NCI-H345 (cell line): ENCODE measurements at regions not wholly inside any gene's neighbourhood (a gene's known extent, or its start where the extent isn't known, plus 50 kb on each side); places are given as distances from the start of the nearest gene placed in this dataset.
"Not testable (repeated sequence)": the region's sequence is repeated elsewhere in the genome, so short reads cannot be mapped to it uniquely, and the experiment has no call there.

ENCODE experiments used
- DNase-seq: peaks from one replicate; lab custom pipeline; 2025; lab: John Stamatoyannopoulos, UW

DNA sequence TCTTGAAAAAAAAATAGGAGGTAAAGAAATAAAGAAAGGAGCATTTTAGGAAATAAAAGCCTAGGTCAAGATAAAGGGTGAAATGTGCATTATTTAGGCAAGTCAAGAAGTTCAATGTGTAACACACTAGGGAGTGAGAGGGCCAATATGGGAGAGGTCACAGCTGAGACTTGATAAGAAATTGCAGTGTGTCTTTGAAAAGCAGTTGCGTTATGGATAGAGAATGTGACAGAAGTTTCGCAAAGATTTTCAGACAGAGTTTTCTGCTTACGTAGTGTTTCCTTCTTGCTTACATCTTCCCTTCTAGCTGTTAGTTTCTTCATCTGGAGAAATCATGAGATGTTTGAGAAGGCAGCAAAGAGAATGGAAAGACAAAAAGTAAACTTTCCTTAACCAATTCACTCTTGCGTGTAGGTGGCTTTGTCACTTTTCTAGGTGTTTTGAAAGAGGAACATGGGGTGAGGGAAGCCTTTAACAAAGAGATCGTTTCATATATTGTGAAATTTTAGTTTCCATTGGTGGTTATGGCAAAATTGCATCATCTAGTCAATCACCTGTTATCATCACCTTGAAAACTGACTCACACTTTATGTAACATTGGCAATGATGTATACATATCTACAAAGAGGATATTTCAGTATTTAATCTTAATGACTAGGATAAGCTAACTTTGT is 975.5 kb downstream of the OLFM4 start:
- DNase-seq: no peak

DNA sequence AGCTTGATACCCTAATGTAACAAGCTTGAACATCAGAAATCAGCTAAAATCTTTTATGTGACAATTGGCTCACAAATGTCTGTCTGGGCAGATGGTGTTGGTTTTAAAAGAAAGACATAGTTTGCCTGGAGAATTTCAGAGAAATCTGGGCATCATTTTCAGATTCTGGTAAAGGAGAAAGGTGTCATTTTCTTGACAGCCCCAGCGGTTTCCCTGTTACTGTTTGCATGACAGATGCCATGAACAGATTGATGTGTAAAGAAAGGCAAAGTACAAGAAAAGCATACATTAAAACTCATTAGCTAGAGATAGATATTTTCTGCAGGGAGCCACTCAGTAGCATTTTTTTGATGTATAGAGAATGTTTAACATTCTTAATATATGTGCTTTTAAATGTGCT is 987.9 kb downstream of the OLFM4 start:
- DNase-seq: no peak

DNA sequence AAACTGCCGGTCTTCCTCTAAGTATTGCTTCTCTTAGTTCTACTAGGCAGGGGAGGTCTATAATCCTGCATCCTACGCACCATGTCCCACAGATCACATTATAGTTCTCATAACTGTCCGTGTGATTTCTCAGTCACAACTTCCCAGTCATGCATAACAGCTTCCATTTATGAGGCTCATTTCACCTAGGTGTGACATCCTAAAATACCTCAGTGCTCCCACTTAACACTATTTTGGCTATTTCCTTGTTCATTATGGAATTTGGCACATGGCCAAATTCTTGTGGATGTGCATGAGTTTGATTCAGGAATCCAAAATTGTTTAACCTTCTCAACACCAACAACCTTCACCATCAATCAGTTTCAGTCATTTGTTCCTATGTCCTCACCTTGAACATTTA is 989.9 kb downstream of the OLFM4 start:
- no peak for DNase-seq

DNA sequence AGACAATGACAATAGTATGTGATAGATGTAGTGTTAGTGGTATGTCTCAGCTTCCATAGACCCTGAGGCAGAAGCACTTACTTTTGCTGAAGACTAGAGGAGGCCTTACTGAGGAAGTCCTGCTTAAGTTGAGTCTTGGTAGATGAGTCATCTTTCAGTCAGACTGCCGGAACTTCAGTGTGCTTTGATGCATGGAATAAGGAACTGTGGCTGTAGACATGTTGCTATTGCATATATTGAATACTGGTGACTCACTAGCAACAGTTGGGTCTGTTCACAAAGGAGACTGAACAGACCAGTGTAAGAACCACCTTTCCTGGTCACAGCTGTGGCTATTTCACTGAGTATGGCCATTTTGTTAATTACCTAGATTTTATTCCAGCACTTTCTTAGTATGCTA is 1000.6 kb downstream of the OLFM4 start:
- no peak for DNase-seq

DNA sequence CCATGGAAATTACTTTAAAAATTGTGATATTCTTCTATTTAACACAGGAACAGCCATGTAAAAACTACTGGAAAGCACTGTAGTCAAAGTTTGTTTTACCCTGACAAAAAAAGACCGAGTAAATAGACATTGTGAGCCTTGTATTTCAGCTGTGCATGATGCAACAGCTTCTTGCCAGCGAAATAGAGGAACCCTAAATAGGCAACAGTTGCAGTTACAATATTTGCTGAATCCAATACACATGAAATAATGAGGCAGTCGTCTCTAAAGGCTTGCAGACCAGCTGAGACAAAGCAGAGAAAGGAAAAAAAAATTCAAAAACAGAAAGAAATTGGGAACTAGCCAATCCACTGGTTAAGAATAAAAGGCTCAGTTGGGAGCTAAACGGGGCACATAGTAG is 1001.1 kb downstream of the OLFM4 start:
- no peak for DNase-seq

DNA sequence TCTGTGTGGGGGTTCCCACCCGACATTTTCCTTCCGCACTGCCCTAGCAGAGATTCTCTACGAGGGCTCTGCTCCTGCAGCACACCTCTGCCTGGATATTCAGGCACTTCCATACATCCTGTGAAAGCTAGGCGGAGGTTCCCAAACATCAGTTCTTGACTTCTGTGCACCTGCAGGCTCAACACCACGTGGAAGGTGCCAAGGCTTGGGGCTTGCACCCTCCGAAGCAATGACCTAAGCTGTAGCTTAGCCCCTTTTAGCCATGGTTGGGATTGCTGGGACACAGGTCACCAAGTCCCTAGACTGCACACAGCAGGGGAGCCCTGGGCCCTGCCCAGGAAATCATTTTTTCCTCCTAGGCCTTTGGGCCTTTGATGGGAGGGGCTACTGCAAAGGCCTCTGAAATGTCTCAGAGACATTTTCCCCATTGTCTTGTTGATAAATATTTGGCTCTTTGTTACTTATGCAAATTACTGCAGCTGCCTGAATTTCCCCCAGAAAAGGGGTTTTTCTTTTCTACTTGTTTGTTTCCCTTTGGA is 1004.8 kb downstream of the OLFM4 start:
- DNase-seq: no peak

DNA sequence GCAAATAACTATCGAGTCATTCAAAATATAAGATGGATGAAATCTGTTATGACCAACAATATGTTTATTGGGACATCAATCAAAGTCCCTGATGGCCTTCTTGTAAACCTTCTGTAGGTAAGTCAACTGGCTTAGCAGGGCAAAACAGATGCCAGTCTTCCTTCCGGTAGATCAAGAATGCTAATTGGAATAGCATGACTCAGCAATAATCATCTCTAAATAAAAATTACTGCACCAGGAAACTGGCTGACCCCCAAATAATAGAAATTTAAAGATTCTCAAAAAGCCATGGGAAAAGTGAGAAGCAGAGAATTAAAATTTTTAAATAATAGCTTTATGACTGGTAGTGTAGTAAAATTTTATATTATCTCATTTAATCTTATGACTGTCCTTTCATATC is 1005.4 kb downstream of the OLFM4 start:
- no peak for DNase-seq

DNA sequence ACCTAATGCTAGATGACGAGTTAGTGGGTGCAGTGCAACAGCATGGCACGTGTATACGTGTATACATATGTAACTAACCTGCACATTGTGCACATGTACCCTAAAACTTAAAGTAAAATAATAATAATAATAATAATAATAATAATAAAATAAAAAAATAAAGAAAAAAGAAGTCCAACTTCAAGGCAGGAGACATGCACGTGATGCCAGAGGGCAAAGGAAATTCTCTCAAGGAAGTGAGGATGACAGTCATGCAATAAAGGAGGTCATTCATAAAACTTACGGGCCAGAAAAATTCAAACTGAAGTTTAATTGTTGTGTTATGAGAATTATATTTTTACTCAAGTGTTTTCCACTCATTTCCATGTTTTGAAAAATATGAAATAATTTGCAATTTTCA is 1028.8 kb downstream of the OLFM4 start:
- not testable (repeated sequence) for DNase-seq

DNA sequence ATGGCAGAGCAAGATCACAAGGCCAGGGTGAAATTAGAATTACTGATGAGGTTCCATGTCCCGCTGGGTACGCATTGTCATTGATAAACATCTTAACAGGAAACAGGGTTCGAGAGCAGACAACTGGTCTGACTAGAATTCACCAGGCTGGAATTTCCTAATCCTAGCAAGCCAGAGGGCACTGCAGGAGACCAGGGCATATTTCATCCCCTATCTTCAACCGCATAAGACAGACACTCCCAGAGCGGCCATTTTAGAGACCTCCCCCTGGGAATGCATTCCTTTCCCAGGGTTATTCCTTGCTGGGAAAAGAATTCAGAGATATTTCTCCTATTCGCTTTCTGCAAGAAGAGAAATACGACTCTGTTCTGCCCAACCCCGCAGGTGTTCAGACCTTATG is 1041.3 kb downstream of the OLFM4 start:
- not testable (repeated sequence) for DNase-seq

DNA sequence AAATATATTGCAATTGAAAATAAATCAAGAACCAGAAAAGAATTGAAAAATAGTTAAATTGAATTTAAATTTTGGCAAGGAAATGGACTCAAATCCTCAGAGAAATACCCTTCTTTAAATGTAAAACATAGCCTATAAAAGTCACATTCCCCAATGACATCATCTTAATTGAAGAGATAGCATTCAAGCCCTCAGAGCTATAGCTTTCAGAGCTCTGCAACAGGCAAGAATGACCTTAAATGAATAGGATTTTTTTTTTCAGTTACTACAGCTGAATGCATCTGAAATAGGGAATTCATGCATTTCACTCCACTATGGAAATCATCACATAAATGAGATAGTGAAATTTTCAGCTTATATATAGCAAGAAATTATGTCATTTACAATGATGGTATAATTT is 1049.0 kb downstream of the OLFM4 start:
- no peak for DNase-seq

DNA sequence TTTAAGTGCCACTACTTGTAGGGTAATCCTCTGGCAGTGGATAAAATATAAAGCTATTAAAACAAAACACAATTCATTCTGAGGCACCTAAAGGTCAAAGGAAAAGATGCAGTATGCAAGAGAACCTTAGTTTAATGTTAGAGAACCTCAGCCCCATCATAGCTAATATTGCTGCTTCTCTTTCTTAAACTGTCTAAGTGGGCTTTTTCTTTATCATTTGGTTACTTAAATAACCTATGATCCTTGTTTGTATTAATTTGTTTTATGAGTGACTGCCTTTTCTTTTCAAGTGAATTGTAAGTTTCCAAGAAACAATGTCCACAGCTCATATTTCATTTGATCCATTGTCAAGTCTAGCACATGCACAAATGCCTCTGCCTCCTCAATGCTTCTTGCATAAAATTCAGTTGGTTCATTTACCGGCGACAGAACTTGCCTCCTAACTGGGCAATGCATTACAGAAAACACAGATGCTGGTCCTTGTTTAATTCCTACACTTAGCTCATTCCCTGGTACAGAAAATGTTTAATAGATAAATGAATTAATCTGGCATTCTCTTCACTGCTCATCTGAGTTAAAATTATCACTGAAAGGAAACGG is 1049.8 kb downstream of the OLFM4 start:
- DNase-seq: no peak

DNA sequence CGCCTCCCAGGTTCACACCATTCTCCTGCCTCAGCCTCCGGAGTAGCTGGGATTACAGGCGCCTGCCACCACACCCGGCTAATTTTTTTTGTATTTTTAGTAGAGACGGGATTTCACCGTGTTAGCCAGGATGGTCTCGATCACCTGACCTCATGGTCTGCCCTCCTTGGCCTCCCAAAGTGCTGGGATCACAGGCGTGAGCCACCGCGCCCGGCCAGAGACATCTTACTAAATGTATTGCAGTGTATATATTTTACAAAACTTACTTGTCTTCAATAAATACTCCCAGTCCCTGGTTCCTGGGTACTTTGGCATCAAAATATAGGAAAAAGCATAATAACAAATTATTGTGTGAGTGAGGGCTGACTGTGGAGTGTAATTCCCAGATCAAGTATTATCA is 1053.7 kb downstream of the OLFM4 start:
- not testable (repeated sequence) for DNase-seq

DNA sequence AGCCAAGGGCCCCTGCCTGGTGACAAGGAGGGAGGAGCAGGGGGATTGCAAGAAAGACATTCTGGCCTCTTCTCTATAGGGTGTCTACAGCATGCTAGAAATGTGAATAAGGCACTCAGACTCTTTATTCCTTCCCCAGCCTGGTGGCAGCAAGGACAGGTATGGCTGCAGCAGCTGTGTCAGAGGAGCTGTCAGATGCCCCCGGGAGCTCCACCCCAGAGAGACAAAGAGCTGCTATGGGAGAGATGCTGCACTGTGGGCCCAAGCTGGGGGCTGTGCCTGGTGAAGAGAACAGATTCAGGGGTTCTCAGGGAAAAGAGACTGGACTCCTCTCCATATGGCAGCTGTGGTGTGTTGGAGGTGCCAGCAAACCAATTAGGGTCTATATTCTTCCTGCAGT is 1063.3 kb downstream of the OLFM4 start:
- no peak for DNase-seq

DNA sequence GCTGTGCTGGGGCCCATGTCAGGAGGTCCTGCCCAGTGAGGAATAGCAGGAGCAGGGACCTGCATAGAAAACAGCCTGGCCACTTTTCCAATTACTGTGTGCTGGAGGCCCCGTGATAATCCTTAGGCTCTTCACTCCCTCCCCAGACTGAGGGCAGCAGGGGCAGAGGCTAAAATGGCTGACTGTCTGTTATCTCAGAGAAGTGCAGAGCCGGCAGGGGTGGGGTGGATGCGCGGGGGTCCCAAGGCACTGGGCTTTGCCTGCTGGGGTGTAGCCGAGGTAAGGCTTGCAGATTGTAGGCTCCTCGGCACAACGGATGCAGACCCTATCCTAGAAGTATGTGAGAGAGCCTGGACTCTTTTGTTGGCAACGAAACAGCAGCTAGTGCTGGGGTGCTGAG is 1064.1 kb downstream of the OLFM4 start:
- DNase-seq: no peak

DNA sequence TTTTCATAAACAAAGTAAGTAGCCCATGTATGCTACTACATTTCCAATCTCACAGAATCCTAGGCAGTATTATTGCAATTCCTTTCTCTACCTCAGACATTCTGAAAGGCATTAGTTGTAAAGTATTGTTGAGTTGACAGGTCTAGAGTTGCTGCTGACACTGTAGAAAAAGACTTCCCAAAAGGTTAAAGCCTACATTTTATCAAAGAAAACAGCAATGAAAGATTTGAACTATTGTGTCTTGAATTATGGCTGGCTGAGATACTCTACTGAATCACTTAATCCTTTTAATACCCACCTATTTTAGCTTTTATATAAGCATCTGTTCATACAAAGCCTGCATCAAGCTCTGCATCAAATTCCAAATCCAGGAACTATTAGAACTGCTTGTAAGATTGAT is 1082.0 kb downstream of the OLFM4 start:
- DNase-seq: no peak

DNA sequence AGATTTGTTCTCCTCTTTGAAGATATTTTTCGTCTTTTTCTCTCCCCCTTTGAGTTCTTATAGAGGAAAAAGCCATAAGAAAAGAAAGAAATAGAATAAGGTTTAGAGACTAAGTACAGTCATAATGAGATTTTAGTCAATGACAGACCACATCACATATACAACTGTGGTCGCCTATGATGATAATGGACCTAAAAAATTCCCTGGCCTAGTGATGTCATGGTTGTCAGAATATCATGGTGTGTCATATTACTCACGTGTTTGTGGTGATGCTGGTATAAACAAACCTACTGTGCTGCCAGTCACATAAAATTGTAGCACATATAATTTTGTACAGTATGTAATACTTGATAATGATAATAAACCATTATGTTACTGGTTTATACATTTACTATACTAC is 1096.1 kb downstream of the OLFM4 start:
- DNase-seq: no peak

DNA sequence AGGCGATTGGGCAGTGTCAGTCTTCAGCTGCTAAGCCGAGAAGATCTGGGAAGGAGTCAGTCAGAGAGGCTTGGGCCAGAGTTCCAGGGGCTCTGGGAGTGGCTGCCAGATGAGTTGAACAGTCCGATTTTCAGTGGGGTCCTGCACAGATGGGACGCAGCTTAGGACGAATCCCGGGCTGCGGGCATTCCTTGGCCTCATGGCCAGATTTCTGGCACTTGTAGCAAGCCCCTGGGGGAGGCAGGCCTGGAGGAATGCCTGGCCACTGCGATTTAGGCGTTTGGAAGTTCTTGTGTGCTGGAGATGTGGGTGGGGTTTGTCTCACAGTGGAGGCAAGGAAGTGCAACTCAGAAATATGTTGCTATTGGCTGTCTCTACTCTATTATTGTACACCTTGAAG is 1102.3 kb downstream of the OLFM4 start:
- DNase-seq: not testable (repeated sequence)

DNA sequence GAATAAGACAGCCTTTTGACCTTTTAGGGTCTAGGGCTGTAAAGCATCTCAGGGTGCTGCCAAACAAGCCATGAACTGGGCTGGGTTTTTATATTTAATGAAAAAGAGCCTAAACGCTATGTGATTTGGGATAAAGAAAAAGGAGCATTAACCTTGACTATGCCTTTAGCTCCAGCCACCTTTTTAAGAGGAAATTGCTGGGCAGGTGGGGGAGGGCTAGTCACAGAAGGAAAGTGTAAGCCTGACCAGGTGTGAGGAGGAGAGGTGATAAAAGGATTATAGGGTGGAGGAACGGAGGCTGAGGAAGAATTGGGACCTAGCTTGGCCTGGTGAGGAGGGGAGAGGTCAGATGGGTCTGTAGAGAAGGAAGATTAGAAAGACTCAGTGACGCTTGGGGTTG is 1102.8 kb downstream of the OLFM4 start:
- not testable (repeated sequence) for DNase-seq

DNA sequence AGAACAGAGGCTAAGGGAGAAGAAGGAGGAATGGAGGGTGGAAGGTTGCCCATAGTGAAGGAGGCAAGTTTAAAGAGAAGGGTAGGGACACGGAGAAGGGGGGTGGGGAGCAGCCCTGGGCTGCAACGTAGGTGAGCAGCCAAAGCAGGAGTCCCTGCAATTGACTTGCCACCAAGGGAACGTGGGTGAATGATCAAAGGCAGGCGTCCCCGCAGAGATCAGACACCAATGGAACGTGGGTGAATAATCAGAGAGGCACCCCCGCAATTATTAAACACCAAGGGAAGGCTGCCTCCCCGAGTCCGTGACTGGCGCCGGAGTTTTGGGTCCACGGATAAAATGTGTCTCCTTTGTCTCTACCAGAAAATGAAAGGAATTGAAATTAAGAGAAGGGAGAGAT is 1103.5 kb downstream of the OLFM4 start:
- DNase-seq: not testable (repeated sequence)

DNA sequence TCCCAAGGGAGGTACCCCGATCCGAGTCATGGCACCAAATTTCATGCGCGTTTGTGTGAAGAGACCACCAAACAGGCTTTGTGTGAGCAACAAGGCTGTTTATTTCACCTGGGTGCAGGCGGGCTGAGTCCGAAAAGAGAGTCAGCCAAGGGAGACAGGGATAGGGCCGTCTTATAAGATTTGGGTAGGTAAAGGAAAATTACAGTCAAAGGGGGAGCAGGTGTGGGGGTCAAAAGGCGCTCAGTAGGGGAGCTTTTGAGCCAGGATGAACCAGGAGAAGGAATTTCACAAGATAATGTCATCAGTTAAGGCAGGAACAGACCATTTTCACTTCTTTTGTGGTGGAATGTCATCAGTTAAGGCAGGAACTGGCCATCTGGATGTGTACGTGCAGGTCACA is 1104.1 kb downstream of the OLFM4 start:
- not testable (repeated sequence) for DNase-seq

DNA sequence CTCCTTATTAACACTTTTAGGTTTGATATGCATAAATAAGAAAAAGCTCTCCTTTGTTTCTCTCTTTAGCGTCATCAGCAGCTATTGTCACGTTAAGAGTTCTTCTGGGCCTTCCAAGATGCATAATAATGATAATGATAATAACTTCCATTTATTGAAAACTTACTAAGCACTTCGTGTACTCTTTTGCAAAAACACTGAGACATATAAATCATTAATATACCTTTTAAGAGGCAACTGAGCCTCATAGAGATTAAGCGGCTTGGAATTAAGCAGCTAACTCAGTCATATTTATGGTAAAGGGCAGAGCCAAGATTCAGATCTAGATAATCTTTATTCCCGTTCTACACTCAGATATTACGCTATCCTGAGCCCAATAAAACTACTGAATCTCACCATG is 1105.1 kb downstream of the OLFM4 start:
- DNase-seq: no peak

DNA sequence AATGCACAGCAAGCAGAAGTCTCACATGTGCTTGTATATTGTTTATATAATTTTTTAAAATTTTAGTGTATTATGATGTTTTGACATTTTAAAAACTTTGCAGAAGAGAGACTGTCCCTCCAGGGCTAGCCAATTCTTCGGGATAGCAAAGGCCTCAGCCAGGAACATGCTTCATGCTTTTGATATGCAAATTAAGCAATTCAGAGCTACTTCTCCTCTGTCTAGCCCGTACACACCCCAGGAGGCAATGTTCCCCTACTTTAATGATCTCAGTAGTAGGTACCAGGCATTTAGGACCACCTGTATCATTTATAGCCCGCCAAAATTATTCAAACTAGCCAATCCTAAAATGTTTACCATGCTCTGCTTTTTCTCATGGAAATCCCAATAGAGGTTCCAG is 1116.2 kb downstream of the OLFM4 start:
- DNase-seq: no peak

DNA sequence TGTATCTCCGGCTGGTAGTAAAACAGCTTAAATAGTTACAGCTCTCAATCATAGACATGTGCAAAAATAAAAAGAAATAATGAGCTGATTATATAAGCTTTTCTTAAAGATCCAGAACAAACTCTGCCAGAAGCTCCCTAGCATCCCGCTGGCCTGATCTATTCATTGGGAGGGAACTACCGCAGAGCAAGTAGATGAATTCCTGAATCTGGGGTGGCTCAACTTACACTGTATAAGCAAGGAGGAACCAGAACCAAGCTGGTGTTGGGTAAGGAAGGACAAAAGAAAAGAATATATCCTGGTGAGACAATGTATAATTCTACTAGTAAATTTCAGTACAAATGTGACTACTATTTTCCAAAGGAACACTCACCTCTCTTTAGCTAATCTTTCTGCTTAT is 1122.2 kb downstream of the OLFM4 start:
- no peak for DNase-seq

DNA sequence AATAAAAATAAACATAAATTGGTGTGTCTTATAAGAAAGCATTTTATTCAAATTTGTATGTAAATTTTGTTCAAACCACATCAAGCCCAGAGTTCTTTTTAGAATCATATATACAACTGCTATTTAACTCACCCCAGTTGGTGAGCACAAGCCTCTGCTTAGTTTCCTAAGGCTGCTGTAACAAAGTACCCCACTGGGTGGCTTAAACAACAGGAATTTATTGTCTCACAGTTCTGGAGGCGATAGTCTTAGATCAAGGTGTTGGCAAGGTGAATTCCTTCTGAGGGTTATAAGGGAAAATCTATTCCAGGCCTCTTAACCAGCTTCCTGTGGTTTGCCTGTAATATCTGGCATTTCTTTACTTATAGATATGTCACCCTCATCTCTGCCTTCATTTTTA is 1133.5 kb downstream of the OLFM4 start:
- DNase-seq: no peak
